Activated CD8-positive, alpha-beta memory T cell treated with anti-CD3 and anti-CD28 coated beads for 4 hours (primary cell): ENCODE measurements at regions not wholly inside any gene's neighbourhood (a gene's known extent, or its start where the extent isn't known, plus 50 kb on each side); places are given as distances from the start of the nearest gene placed in this dataset.

Experiments
- DNase-seq, 2 donors: peaks; one replicate each; pipeline ENCODE4 v3.0.0-alpha.2; 2020; ENCODE audit warnings: low read depth in 2 of 2

DNA sequence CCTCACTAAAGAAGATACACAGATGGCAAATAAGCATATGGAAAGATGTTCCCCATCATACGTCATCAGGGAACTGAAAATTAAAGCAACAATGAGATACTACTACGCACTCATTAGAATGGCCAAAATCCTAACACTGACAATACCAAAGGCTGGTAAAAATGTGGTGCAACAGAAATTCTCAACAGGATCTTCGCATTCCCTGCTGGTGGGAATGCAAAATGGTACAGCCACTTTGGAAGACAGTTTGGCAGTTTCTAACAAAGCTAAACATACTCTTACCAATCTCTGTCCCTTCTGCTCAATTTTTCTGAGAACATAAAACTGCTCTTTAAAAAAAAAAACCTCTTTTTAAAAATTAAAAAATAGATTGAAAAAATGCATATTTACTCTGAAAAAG lies 300.2 kb downstream of the FBXW7 start:
- no peak for DNase-seq

- DNase-seq: no peak
Measured at GRCh38 chr4:152234571-152234970, 301.3 kb downstream of the FBXW7 start.

DNA sequence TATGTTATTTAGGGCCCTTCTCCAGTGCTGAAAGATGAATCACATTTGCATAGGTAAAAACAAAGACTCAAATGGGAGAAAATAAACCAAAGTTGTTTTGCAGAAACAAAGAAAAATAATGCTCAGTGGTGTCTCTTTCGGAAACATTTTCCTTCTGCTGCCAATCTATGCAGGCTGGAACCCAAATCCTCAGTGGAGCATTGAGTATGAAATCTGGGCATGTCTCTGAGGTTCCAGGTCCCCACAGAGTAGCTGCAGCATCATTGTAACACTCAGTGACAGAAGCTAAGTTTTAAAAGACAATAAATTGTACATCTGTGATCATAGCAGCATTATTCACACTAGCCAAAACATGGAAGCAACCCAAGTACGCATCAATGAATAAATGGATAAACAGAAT lies 303.6 kb downstream of the FBXW7 start:
- DNase-seq: no peak

GRCh38 chr4:152229782-152230289 lies 306.1 kb downstream of the FBXW7 start:
- DNase-seq: no peak

DNA sequence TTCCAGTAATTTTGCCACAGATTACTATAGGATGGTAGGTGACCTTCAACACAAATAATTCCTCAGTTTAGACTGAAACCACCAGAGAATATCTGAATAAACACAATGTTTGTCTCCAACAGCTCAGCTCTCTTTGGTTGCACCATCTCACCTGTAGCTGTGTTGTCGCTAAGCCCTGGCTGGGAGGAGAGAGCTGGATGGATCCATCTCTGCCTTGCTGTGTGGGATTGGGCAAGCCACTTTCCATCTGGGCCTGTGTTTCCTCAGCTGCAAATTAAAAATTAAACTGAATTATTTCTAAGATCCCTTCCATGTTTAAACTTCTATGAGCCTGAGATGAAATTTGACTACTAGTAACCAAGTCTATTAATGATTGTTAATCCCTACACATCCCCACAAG lies 310.2 kb downstream of the FBXW7 start:
- DNase-seq: no peak

DNA sequence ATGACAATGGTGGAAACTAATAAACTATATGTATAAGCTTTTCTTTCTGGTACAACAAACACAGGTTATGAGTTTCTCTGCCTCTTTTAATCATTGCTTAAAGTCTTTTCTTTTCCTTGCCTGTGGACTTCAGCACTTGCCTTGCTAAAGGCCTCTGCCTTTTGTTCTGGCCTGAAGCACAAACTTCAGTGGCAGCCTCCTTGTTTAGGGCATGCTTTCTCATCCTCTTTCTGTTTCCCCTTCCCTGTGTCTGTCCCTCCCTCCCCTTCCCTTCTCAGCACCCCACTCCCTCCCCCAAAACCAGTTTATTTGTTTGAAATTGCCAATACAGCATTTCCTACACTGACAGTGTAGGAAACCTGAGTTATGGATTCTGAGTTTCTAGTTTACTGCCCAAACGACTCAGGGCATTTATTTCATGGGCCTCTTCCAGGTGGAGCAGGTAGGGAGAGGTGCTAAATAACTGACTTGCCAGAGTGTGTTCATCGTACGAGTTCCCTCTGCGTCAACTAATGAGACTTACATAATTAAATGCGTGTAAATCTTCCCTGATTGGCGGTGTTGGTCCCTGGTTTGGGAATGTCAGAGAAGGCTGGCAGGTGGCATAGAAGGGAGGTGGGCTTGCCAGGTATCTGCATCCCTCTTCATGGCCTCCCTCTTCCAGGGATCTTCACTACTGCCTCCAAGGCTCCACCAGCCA lies 311.0 kb downstream of the FBXW7 start:
- no peak for DNase-seq

- no peak for DNase-seq
Measured at GRCh38 chr4:152224223-152224622, 311.7 kb downstream of the FBXW7 start.

GRCh38 chr4:152223600-152223999 lies 312.3 kb downstream of the FBXW7 start:
- DNase-seq: no peak

DNA sequence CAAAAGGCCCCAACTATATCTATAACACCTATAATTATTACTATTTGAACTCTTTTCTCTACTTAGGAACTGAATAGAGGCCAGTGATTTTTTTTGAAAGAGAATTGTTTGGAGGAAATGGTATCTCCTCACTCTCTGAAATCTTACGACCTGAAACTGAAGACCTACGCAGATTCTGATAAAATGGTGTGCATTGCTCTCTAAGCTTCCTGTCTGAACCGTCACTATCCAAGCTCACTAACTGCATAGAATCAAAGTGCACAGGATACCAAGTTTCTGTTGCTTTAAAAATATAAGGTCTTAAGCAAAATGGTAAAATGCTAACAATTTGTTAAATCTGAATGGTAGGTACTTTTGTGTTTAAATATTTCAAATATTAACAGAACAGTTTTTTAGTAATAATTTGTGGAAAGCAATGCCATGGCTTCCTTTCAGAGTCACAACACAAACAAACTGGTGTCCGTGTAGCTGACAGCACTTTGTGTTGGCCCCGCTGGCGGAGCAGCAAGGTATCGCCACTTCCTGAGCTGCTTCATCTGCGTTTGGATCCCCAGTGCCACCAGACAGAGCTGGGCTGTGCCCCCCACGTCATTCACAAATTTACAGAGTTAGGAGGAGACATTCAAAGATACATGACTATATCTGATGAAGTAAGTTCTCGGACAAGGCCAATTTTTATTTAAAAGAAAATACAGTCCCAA lies 313.9 kb downstream of the FBXW7 start:
- DNase-seq: no peak

- no peak for DNase-seq
Measured at GRCh38 chr4:152220201-152220666, 315.7 kb downstream of the FBXW7 start.

GRCh38 chr4:152218576-152218975 lies 317.3 kb downstream of the FBXW7 start:
- DNase-seq: no peak

DNA sequence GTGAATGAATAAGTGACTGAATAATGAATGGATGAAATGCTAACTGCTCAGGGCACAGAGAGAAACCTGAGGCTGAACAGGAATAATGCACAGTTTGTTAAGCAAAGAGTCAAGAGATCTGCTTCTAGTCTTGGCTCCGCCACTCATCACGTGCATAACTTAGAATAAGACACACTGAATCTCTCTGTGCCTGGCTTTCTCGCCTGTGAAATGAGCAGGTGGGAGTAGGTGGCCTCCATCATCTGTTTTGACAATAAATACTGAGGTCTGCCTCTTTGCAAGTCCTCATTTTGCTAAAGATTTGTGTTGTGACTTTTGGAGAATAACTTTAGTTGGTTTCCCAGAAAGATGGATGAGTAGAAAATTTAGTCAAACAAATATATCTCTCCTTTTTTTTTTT lies 318.0 kb downstream of the FBXW7 start:
- DNase-seq: no peak

GRCh38 chr4:152211936-152212653 lies 323.8 kb downstream of the FBXW7 start:
- no peak for DNase-seq

DNA sequence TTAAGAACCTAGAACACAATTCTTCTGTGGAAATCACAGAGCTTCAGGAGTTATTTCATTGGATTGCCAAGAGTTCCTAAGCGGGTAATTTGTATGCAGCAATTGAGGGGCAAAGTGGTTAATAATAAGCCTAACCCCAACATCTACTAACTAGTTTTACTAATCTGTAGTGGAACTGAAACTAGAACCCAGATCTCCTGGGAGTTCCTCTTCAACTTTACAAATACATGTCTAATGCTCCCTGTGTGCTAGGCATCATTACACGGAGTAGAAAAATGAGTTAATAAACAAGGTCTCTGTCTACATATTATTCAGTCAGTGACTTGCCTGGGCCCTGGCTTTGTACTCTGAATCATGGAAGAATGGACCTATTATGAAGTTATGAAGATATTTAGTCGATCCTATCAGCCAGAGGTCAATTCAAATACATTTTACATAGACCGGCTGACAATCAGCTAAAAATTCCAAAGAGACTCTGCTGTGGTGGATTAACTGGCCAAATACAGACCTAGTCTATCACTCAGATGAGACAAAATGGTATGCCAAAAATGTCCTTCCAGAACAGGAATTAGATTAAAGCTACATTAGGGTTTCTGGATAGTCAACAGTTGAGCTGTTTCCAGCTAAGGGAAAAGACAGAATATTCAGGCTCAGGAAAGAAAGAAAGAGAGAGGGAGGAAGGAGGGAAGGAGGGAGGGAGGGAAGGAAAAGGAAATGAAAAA lies 326.0 kb downstream of the FBXW7 start:
- DNase-seq: no peak

DNA sequence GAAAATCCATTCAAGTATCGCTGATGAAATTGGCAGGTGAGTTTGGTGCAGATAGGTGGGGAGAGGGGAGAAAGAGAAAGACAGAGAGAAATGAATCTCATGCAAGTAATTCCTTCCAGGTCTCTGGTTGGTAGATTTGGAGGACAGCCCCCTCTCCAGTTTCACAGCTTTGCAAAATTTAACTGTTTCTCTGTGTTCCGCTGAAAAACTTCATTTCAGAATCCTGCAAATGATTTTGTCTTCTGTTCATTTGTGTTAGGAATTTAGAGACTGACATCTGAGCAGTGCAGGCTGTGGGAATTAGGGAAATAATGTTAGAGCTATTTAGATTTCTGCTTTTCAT lies 328.5 kb downstream of the FBXW7 start:
- no peak for DNase-seq

DNA sequence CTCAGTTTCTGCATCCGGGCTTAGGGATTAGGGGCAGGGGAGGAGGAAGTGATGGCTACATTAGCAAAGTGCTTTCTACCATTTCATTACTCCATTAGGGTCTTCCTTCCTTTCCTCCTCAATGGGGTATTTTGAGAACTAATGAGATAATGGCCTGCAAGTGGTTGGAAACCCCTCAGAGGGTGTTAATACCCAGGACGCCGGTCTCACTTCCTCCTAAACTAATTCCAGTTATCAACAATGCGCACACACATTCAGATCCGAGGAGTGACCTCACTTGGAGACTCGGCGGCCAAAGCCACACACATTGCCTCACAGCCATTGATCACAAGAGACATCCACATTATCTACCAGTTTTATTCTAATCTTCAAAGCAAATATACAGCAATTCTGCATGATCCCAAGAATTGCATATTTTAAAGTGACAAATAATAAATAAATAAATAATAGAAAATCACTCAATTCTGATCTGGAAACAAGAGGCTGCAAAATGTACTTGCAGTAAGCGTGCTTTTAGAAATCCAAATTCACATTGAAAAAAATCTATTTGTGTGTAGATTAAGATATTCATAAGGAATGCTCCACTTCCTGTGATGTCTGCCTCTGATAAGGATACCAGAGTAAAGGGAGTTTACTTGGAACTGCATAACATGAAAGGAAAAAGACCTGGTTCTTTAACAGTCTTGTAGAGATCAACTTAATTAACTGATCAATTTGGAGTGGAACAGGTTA lies 329.1 kb downstream of the FBXW7 start:
- DNase-seq: no peak

- DNase-seq: no peak
Measured at GRCh38 chr4:152206185-152206584, 329.7 kb downstream of the FBXW7 start.

DNA sequence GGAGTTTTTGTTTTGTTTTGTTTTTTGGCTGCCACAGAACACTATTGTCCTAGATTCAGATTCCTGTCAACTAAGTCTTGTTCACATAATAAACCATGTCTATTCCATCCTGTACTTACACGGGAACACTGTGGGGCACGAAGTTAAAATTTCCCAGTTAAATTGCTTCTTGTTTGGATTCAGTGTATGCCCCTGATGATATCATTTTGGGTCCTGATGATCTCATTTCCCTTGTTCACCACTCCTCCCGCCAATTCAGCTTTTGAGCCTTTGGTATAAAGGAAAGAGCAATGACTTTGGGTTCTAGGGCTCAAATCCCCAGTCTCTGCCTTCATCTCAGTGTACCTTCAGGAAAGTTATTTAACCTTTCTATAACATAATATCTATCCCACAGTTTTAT lies 333.5 kb downstream of the FBXW7 start:
- no peak for DNase-seq

GRCh38 chr4:152200511-152201333 lies 335.2 kb downstream of the FBXW7 start:
- DNase-seq: no peak

GRCh38 chr4:152197211-152197610 lies 338.7 kb downstream of the FBXW7 start:
- DNase-seq: no peak

- DNase-seq: no peak
Measured at GRCh38 chr4:152195888-152196287, 340.0 kb downstream of the FBXW7 start.
